ENCODE measurements at regions not wholly inside any gene's neighbourhood (a gene's known extent, or its start where the extent isn't known, plus 50 kb on each side); places are given as distances from the start of the nearest gene placed in this dataset.

- TF ChIP-seq NR2C2 (IDR thresholded peaks at IDR 0.05; ENCODE audit: borderline replicate concordance, control insufficient read depth, insufficient read length, low read depth) = no peak
- no peak for TF ChIP-seq STAT3 (IDR thresholded peaks at IDR 0.05; ENCODE audit: low read depth, low read length)
- no peak for TF ChIP-seq MEF2A (IDR thresholded peaks at IDR 0.05; ENCODE audit: insufficient read depth, low read depth, low read length)
- TF ChIP-seq MTA3 (IDR thresholded peaks at IDR 0.05; ENCODE audit: borderline replicate concordance, low read length) = no peak
- no peak for TF ChIP-seq FOS (IDR thresholded peaks at IDR 0.05; ENCODE audit: borderline replicate concordance, extremely low read depth, insufficient read length)
- no peak for TF ChIP-seq SIX5 (IDR thresholded peaks at IDR 0.05; ENCODE audit: low read depth, low read length, severe bottlenecking)
Measured at GRCh38 chr4:62327612-62328297, 1127.6 kb downstream of the ADGRL3 start (continued).

- DNase-seq (ENCODE audit: low read depth, low spot score) = no peak
- no peaks in the 10 kb centered on the region for H3K4me1 ChIP-seq (ENCODE audit: control insufficient read depth, insufficient read depth, low read length)
- no TSS peak for BruUV-seq (replicated peaks)
- no peak overlapping the region for H2AFZ ChIP-seq (ENCODE audit: control insufficient read depth, low read depth, low read length)
- in situ Hi-C loops (cut with MboI) = no loop called here
- H3K79me2 ChIP-seq (ENCODE audit: control insufficient read depth, insufficient read depth, low read length) = no peaks in the 10 kb centered on the region
- no peak overlapping the region for H3K9ac ChIP-seq (ENCODE audit: control insufficient read depth, insufficient read depth, low read length)
- no peak overlapping the region for H3K27ac ChIP-seq (ENCODE audit: control insufficient read depth, insufficient read depth)
- ChIA-PET CTCF (interaction anchor here (0.6 kb wide), 1 partner anchor 11 kb away, joined by 5 read pairs; no protein-coding TSS in a partner anchor), POLR2A (interaction anchor here (0.5 kb wide), 1 partner anchor 38 kb away, joined by 3 read pairs; no protein-coding TSS in a partner anchor), SMC1A (ENCODE audit: uncharacterized antibody, unreplicated experiment) (no interaction called here), RAD21 (ENCODE audit: unreplicated experiment) (no interaction called here)
- intact Hi-C loops (cut with micrococcal nuclease; ENCODE audit: unreplicated experiment) = no loop called here
- no peaks in the 10 kb centered on the region for H4K20me1 ChIP-seq (ENCODE audit: control insufficient read depth, insufficient read depth)
- H3K36me3 ChIP-seq (ENCODE audit: control insufficient read depth in 2 of 2, insufficient read depth in 2 of 2, low read length in 1 of 2) = no peaks in the 10 kb centered on the region
- 0% methylated on average over 1 of the region's 1 CpG for WGBS (ENCODE audit: insufficient coverage, insufficient replicate concordance, low lambda C conversion rate, missing lambda C conversion rate)
- no peak overlapping the region for H3K4me3 ChIP-seq
- no peaks in the 10 kb centered on the region for H3K27me3 ChIP-seq (replicated peaks in 1 of 2; ENCODE audit: control insufficient read depth in 2 of 2, insufficient read depth in 2 of 2, low read length in 1 of 2)
- H3K4me2 ChIP-seq (ENCODE audit: control insufficient read depth, insufficient read depth) = no peak overlapping the region
- no peaks in the 10 kb centered on the region for H3K9me3 ChIP-seq (replicated peaks; ENCODE audit: control insufficient read depth, insufficient read depth, low read length)
- ATAC-seq = no peak
- no peak for FAIRE-seq
- TF ChIP-seq HDAC6 (IDR thresholded peaks at IDR 0.05; ENCODE audit: unreplicated experiment) (no peak), RB1 (IDR thresholded peaks at IDR 0.05; ENCODE audit: borderline replicate concordance) (no peak), JUNB (IDR thresholded peaks at IDR 0.05) (no peak), DPF2 (IDR thresholded peaks at IDR 0.05) (no peak), IKZF2 (IDR thresholded peaks at IDR 0.05) (no peak), MTA2 (IDR thresholded peaks at IDR 0.05; ENCODE audit: low read depth) (no peak), SP1 (IDR thresholded peaks at IDR 0.05; ENCODE audit: low read depth, low read length) (no peak), ZNF207 (IDR thresholded peaks at IDR 0.05; ENCODE audit: borderline replicate concordance) (no peak), TAF1 (IDR thresholded peaks at IDR 0.05; ENCODE audit: borderline replicate concordance, low read depth, low read length) (no peak), BCLAF1 (IDR thresholded peaks at IDR 0.05) (no peak), STAT3 (IDR thresholded peaks at IDR 0.05; ENCODE audit: low read depth, low read length) (no peak), IRF4 (IDR thresholded peaks at IDR 0.05; ENCODE audit: low read depth, low read length) (no peak), REST (IDR thresholded peaks at IDR 0.05; ENCODE audit: low read depth, low read length) (no peak), CREB1 (IDR thresholded peaks at IDR 0.05; ENCODE audit: low read depth) (no peak)
Measured at GRCh38 chr4:62324215-62324614, 1124.1 kb downstream of the ADGRL3 start.

All from GM12878 (cell line).